Mucosa of descending colon (tissue), 3 donors: ENCODE measurements at regions not wholly inside any gene's neighbourhood (a gene's known extent, or its start where the extent isn't known, plus 50 kb on each side); places are given as distances from the start of the nearest gene placed in this dataset.
A peak's percentile ranks its signal among the peaks of the same experiment; 100 is the strongest.

Experiments used
- ATAC-seq: fragments of 200-7000 bp; cut with Tn5 transposase; one replicate; pipeline ENCODE4 v1.9.1; 2020; ENCODE audit warnings: mild to moderate bottlenecking, moderate library complexity
- DNase-seq, 3 donors: peaks; one replicate each; pipeline ENCODE4 v3.0.0-alpha.2; 2020
- H3K36me3 ChIP-seq: fragments of 200-600 bp; one replicate; pipeline ENCODE4 v1.8.0; 2021; ENCODE audit warnings: low read depth, mild to moderate bottlenecking
- H3K4me1 ChIP-seq: fragments of 200-600 bp; one replicate; pipeline ENCODE4 v1.8.0; 2021; ENCODE audit warnings: low read depth, mild to moderate bottlenecking
- H3K4me3 ChIP-seq: fragments of 200-600 bp; one replicate; pipeline ENCODE4 v1.8.0; 2021; ENCODE audit warnings: mild to moderate bottlenecking
- H3K9me3 ChIP-seq: fragments of 200-600 bp; one replicate; pipeline ENCODE4 v1.8.0; 2021; ENCODE audit warnings: mild to moderate bottlenecking
- intact Hi-C, 2 donors: fragments of 100-400 bp; cut with DNase I in 1 of 2; cut with micrococcal nuclease in 1 of 2; formaldehyde crosslinking; loops; one replicate each; pipeline versions ENCODE4 v1.11.0 to v1.11.1; 2022; cut with DNase I, micrococcal nuclease
- TF ChIP-seq, protein P1 (sequence below): fragments of 200-600 bp; IDR thresholded peaks from one replicate; pipeline ENCODE4 v1.8.0; 2022; ENCODE audit warnings: antibody characterized with exemption, mild to moderate bottlenecking
- donor health status: DM: no; HTN: no; CAD: no; lungs with moderate emphysema.
- donor health status: DM: no; HTN: no; CAD: no.
- donor health status: DM: no; HTN: yes; CAD: no.

DNA sequence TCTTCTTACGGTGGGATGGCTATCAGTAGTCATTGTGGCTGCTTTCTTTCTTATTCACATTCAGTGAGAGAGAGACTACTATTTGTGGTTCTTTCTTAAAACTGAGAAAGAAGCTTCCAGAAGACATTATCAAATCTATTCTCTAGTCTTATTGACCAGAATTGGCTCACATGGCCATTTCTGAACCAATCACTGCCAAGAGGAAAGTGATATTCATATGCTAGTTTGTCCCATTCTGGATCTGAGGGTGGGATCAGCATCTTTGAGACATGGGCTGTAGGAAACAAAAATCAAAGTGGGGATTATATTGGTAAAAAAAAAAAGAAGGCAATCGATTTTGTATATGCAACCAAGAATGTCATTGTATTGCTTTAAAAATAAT, 106.4 kb upstream of the RASGRP1 start:
- no peak overlapping the region for H3K4me3 ChIP-seq
- DNase-seq, result no peak
- H3K9me3 ChIP-seq, result no peaks in the 10 kb centered on the region
- H3K4me1 ChIP-seq, result no peaks in the 10 kb centered on the region
- ATAC-seq, result no peak
- intact Hi-C loops, result no loop called here
- no peaks in the 10 kb centered on the region for H3K36me3 ChIP-seq
- TF ChIP-seq, protein P1, sequence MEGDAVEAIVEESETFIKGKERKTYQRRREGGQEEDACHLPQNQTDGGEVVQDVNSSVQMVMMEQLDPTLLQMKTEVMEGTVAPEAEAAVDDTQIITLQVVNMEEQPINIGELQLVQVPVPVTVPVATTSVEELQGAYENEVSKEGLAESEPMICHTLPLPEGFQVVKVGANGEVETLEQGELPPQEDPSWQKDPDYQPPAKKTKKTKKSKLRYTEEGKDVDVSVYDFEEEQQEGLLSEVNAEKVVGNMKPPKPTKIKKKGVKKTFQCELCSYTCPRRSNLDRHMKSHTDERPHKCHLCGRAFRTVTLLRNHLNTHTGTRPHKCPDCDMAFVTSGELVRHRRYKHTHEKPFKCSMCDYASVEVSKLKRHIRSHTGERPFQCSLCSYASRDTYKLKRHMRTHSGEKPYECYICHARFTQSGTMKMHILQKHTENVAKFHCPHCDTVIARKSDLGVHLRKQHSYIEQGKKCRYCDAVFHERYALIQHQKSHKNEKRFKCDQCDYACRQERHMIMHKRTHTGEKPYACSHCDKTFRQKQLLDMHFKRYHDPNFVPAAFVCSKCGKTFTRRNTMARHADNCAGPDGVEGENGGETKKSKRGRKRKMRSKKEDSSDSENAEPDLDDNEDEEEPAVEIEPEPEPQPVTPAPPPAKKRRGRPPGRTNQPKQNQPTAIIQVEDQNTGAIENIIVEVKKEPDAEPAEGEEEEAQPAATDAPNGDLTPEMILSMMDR, result no peak

DNA sequence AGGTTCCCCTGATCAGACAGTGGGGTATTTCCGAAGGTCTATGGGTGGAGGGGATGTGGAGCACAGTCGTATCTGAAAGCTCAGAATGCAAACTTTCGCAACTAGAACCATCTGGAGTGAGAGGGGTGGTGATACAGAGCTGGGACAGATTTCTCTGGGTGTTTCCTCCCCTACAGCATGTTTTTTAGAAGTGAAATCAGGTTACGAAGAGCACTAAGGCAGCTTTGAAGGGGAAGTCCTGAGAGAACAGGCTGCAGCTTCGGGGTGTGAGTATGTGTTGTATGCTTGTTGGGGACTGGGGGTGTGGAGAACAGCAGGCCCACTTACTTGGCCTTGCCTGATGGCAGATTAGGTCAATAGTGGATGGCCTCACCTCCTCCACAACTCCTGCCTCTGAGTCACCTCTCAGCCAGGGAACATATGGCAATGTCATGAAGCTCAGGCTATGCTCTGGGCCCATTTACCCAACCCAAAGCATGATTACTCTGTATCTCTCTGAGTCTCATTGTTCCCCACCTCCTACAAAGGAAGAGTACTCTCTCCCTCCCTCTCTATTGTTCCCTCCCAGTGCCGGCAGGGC, 107.2 kb upstream of the RASGRP1 start:
- intact Hi-C loops, result no loop called here
- Histone ChIP-seq H3K9me3 (no peaks in the 10 kb centered on the region), H3K4me1 (no peaks in the 10 kb centered on the region), H3K36me3 (no peaks in the 10 kb centered on the region), H3K4me3 (no peak overlapping the region)
- ATAC-seq (peak; percentile 65), DNase-seq (no peak)
- TF ChIP-seq, protein P1, result no peak

DNA sequence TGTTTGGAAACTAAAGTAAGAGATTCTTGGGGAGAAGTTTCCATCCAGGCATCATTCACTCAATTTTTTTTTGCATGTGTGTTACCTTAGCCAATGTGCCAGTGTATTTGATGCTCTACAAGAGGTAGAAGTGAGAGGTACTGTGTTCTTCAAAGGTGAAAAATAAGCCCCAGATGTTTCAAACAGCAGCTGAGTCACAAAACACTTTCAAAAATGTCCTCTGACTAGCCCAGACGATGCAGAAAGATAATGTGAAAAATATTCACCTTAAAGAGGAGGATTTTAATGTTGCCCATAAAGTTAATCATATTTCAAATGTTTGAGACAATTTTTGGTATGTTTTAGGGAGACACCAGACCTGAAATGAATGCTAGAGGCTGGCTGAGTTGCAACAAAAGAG, 107.7 kb upstream of the RASGRP1 start:
- H3K4me1 ChIP-seq, result no peaks in the 10 kb centered on the region
- ATAC-seq, result no peak
- H3K36me3 ChIP-seq, result no peaks in the 10 kb centered on the region
- TF ChIP-seq, protein P1, result no peak
- H3K4me3 ChIP-seq, result no peak overlapping the region
- intact Hi-C loops, result no loop called here
- no peaks in the 10 kb centered on the region for H3K9me3 ChIP-seq
- DNase-seq, result no peak

DNA sequence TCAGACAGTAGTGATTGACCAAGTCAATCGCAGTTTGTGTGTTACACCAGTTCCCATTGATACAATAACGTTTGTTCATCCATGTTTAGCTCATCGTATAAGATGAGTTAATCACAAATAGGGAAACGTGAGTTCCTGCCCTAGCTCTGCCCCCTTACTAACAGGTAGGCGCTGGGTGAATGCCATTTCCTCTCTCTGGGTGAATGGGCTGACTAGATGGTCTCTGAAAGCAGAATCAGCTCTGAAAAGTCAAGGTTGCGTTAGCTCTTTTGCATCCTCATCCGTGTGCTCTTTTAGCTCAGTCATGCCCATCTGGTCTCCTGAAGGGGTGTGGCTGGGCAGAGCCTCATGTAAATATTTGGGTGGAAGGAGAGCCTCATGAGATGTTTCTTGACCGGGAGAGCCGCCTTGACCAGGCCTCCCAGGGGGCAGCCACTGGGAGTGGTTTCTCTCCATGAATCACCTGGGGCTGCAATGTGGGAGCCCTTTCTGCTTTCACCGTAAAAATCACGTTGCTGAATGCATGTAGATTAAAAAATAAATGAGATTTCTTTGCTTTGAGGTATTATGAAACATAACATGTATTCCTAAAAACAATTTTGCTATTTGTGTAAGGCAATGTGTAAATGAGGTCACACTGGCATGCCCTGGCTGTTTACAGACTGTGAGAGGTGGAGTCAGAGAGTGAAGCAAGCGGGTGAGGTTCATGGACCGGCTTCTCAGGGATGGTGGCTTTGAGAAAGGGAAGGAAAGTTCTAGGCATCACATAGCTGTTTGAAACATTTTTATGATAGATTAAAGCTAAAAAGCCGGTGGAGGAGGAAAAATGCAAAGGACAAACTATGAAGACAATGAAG, 108.4 kb upstream of the RASGRP1 start:
- no peaks in the 10 kb centered on the region for H3K36me3 ChIP-seq
- DNase-seq (no peak), ATAC-seq (peak; percentile 44)
- TF ChIP-seq, protein P1, result no peak
- H3K9me3 ChIP-seq, result no peaks in the 10 kb centered on the region
- intact Hi-C loops, result no loop called here
- no peak overlapping the region for H3K4me3 ChIP-seq
- no peaks in the 10 kb centered on the region for H3K4me1 ChIP-seq

DNA sequence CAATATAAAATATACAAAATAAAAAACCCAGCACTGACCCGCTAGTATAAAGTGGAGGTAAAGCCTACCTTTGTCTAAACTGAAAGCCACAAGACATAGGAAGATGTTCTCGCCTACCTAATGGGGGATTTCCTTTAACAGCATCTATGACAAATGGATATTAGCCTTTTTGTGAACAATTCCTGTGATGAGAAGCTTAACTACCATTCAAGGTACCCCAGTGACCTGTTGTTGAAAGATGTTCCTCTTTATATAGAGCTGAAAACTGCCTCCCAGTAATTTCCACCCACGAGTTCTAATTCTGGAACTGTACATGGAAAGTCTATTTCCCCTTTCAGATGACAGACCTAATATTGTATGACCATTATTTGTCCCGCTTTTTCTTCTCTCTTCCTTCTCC, 109.8 kb upstream of the RASGRP1 start:
- no peak overlapping the region for H3K4me3 ChIP-seq
- TF ChIP-seq, protein P1, result no peak
- no peaks in the 10 kb centered on the region for H3K36me3 ChIP-seq
- no peak for DNase-seq
- no peak for ATAC-seq
- no peaks in the 10 kb centered on the region for H3K4me1 ChIP-seq
- intact Hi-C loops, result no loop called here
- no peaks in the 10 kb centered on the region for H3K9me3 ChIP-seq
